ENCODE measurements at regions not wholly inside any gene's neighbourhood (a gene's known extent, or its start where the extent isn't known, plus 50 kb on each side); places are given as distances from the start of the nearest gene placed in this dataset.

GRCh38 chr6:21325201-21325856 lies 268.2 kb upstream of the SOX4 start:
- no peak overlapping the region for H3K9ac ChIP-seq (ENCODE audit: low read length)
- TF ChIP-seq TAF1 (IDR thresholded peaks at IDR 0.05; ENCODE audit: low read depth) (no peak), RAD21 (conservative IDR thresholded peaks at IDR 0.05) (no peak), CTCF (IDR thresholded peaks at IDR 0.05; ENCODE audit: poor library complexity, severe bottlenecking) (no peak)
- TF ChIP-seq, protein P1, sequence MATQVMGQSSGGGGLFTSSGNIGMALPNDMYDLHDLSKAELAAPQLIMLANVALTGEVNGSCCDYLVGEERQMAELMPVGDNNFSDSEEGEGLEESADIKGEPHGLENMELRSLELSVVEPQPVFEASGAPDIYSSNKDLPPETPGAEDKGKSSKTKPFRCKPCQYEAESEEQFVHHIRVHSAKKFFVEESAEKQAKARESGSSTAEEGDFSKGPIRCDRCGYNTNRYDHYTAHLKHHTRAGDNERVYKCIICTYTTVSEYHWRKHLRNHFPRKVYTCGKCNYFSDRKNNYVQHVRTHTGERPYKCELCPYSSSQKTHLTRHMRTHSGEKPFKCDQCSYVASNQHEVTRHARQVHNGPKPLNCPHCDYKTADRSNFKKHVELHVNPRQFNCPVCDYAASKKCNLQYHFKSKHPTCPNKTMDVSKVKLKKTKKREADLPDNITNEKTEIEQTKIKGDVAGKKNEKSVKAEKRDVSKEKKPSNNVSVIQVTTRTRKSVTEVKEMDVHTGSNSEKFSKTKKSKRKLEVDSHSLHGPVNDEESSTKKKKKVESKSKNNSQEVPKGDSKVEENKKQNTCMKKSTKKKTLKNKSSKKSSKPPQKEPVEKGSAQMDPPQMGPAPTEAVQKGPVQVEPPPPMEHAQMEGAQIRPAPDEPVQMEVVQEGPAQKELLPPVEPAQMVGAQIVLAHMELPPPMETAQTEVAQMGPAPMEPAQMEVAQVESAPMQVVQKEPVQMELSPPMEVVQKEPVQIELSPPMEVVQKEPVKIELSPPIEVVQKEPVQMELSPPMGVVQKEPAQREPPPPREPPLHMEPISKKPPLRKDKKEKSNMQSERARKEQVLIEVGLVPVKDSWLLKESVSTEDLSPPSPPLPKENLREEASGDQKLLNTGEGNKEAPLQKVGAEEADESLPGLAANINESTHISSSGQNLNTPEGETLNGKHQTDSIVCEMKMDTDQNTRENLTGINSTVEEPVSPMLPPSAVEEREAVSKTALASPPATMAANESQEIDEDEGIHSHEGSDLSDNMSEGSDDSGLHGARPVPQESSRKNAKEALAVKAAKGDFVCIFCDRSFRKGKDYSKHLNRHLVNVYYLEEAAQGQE (IDR thresholded peaks at IDR 0.05; ENCODE audit: borderline replicate concordance): no peak
- no peaks in the 10 kb centered on the region for H3F3A ChIP-seq (ENCODE audit: insufficient read depth, low read length, poor library complexity, severe bottlenecking)
- no peaks in the 10 kb centered on the region for H3K79me2 ChIP-seq (replicated peaks; ENCODE audit: insufficient read depth, low read length)
- no peaks in the 10 kb centered on the region for H3K9me2 ChIP-seq (ENCODE audit: insufficient read depth, low read length)
- no peak overlapping the region for H2AFZ ChIP-seq (ENCODE audit: low read depth, low read length)
- H3K9me3 ChIP-seq (ENCODE audit: low read length): no peaks in the 10 kb centered on the region
- H3K4me3 ChIP-seq (ENCODE audit: low read length): no peak overlapping the region
- no peak overlapping the region for H3K4me2 ChIP-seq (ENCODE audit: low read length)
- H3K27me3 ChIP-seq (ENCODE audit: insufficient read depth, low read depth, low read length): no peaks in the 10 kb centered on the region
- H3K27ac ChIP-seq (ENCODE audit: low read length): no peak overlapping the region
- no peaks in the 10 kb centered on the region for H3K36me3 ChIP-seq (ENCODE audit: insufficient read depth, low read length)
- H4K20me1 ChIP-seq (ENCODE audit: insufficient read depth): no peaks in the 10 kb centered on the region

GRCh38 chr6:21327326-21328112 lies 266.0 kb upstream of the SOX4 start:
- no peaks in the 10 kb centered on the region for H3K79me2 ChIP-seq (replicated peaks; ENCODE audit: insufficient read depth, low read length)

More at GRCh38 chr6:21327326-21328112, 266.0 kb upstream of the SOX4 start:
- H3K9me3 ChIP-seq (ENCODE audit: low read length): no peaks in the 10 kb centered on the region
- TF ChIP-seq EZH2 (IDR thresholded peaks at IDR 0.05; ENCODE audit: borderline replicate concordance, insufficient read depth, low read length, poor library complexity, severe bottlenecking): no peak
- TF ChIP-seq TAF1 (IDR thresholded peaks at IDR 0.05; ENCODE audit: low read depth): no peak
- no peak for TF ChIP-seq POLR2AphosphoS5 (IDR thresholded peaks at IDR 0.05)
- TF ChIP-seq RAD21 (conservative IDR thresholded peaks at IDR 0.05): no peak
- no peak for TF ChIP-seq EP300 (conservative IDR thresholded peaks at IDR 0.05; ENCODE audit: poor library complexity, severe bottlenecking)
- TF ChIP-seq, protein P1 (IDR thresholded peaks at IDR 0.05; ENCODE audit: borderline replicate concordance): no peak
- no peak for TF ChIP-seq SMC3 (conservative IDR thresholded peaks at IDR 0.05; ENCODE audit: poor library complexity)
- no peak for TF ChIP-seq CTCF (IDR thresholded peaks at IDR 0.05; ENCODE audit: poor library complexity, severe bottlenecking)
- TF ChIP-seq MXI1 (conservative IDR thresholded peaks at IDR 0.05; ENCODE audit: poor library complexity, severe bottlenecking): no peak
- no peak overlapping the region for H2AFZ ChIP-seq (ENCODE audit: low read depth, low read length)
- H3K36me3 ChIP-seq (ENCODE audit: insufficient read depth, low read length): no peaks in the 10 kb centered on the region
- no peak overlapping the region for H3K27ac ChIP-seq (ENCODE audit: low read length)
- H3K4me3 ChIP-seq (ENCODE audit: low read length): no peak overlapping the region
- H3K9ac ChIP-seq (ENCODE audit: low read length): no peak overlapping the region
- no peaks in the 10 kb centered on the region for H4K20me1 ChIP-seq (ENCODE audit: insufficient read depth)
- no peaks in the 10 kb centered on the region for H3F3A ChIP-seq (ENCODE audit: insufficient read depth, low read length, poor library complexity, severe bottlenecking)
- H3K9me2 ChIP-seq (ENCODE audit: insufficient read depth, low read length): no peaks in the 10 kb centered on the region
- H3K4me2 ChIP-seq (ENCODE audit: low read length): no peak overlapping the region
- H3K27me3 ChIP-seq (ENCODE audit: insufficient read depth, low read depth, low read length): no peaks in the 10 kb centered on the region
